H4 (cell line): ENCODE measurements at regions not wholly inside any gene's neighbourhood (a gene's known extent, or its start where the extent isn't known, plus 50 kb on each side); places are given as distances from the start of the nearest gene placed in this dataset.
"Not testable (repeated sequence)": the region's sequence is repeated elsewhere in the genome, so short reads cannot be mapped to it uniquely, and the experiment has no call there.

Experiments
- DNase-seq: peaks from one replicate; pipeline ENCODE4 v3.0.0-alpha.2; 2015; ENCODE audit warnings: low spot score

- no peak for DNase-seq
Observed at GRCh38 chr2:43019025-43019367, 207.4 kb downstream of the ZFP36L2 start.

GRCh38 chr2:43018179-43019024 lies 208.0 kb downstream of the ZFP36L2 start:
- peak; percentile 54 for DNase-seq

- no peak for DNase-seq
Observed at GRCh38 chr2:43013821-43014345, 212.5 kb downstream of the ZFP36L2 start.

- no peak for DNase-seq
Observed at GRCh38 chr2:43012966-43013365, 213.4 kb downstream of the ZFP36L2 start.

DNA sequence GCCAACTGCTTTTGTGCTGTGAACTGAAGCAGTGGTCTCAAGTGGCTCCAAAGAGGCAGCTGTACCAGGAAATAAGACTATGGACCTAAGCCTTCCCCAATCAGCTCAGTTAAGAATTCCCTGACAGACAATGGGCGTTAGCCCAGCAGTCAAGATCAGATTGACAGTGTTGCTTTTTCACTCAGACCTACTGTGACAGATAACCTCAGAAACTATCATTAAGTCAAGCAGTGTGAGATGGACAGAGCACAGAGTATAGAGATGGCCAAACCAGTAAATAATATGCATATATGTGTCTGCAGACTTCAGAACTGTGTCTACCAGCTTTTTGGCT lies 215.3 kb downstream of the ZFP36L2 start:
- DNase-seq = no peak

- no peak for DNase-seq
Observed at GRCh38 chr2:43010438-43011157, 215.8 kb downstream of the ZFP36L2 start.

DNA sequence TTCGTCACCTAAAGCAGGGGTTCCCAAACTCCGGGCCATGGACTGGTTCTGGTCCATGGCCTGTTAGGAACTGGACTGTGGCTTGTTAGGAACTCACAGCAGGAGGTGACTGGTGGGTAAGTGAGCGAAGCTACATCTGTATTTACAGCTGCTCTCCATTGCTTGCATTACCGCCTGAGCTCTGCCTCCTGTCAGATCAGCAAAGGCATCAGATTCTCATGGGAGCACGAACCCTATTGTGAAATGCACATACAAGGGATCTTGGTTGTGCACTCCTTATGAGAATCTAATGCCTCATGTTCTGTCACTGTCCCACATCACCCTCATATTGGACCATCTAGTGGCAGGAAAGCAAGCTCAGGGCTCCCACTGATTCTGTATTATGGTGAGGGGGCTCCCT lies 217.0 kb downstream of the ZFP36L2 start:
- DNase-seq = no peak

DNA sequence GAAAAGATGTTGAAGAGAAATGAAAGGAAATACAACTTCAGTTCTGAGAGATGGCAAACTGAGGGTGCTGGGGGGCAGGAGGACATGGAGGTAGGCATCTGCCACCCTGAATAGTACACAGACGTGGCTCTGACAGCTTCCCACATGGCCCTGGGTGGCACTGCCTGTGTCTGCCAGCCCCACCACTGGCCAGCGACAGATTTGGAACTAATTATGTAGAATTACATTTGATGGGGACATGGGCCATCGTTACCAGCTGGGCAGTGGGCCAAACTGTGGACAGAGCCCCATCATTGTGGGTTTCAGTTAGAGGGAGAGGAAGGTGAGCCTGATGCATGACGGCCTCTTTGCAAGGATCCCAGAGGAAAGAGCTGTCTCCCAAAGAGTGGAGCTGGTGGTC lies 216.0 kb upstream of the HAAO start:
- no peak for DNase-seq

GRCh38 chr2:43007901-43008300 lies 215.5 kb upstream of the HAAO start:
- no peak for DNase-seq

DNA sequence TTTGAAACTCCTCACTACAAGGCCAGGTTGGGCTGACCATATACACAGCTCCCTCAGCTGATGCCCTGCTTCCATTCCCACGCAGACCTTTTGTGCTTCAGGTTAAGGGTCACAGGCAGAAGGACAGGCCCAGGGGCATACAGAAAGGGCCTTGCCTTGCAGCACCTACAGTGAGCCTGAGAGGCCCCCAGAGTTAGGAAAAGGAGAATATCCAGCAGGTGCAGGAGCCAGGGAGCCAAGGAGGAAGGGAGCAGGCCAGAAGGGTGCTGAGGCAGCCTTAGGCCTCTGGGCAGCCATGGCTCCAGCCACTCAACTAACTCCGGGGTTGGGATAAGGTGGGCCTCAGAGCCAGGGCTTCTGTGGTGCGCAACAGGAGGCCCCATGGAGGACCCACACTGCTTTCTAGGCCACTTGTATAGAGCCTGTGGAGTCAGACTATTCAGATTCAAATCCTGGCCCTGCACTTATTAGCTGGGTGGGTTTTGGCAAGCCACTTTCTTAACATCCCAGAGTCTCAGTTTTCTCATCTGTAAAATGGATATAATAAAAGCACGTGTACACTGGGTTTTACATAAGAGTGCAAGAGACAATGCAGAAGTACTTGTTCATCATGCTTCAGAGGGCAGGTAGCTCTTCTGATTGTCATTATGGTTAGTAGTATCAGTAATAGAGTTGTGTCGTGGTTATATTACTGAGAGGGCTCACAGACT lies 214.6 kb upstream of the HAAO start:
- DNase-seq = no peak

DNA sequence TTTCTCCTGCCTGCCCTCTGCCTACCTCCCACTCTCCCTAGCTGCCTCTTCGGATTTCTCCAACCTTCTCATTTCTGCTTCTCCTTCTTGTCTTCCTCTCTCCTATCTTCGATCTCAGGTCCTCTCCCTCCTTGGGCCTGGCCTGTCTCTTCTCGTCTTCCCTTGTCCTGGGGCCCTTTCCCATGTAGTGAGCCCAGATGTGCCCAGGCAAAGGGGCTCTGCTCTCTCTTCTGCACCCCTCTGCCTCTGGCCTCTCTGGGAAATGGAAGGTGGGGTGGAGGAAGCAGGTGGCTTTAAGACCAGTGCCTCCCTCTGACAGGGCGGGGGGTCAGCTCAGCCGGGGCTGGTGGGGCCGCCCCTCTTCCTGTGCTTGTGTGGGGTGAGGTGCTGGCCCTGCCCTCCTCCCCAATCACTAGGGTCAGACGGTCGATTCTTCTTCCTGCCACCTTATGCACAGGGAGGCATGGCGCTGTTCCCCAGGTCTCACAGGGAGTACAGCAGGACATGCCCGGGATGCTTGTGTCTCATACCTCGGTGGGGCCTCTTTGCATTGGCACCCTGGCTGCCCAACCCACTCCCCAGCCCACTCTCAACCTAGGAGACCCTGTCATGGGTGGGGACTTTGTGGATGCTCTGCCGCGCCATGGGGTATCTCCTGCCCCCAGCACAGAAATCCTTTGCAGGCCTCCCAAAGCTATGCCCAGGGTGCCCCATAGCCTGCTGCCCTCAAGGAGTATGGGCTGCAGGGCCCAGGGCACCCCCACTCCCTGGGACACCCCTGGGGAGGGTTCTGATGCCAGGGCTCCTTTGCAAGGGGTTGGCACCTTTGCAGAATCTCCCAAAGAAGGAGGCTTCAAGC lies 213.8 kb upstream of the HAAO start:
- DNase-seq = no peak

GRCh38 chr2:43005245-43005974 lies 213.0 kb upstream of the HAAO start:
- DNase-seq = no peak

GRCh38 chr2:43004879-43005244 lies 212.5 kb upstream of the HAAO start:
- DNase-seq = no peak

DNA sequence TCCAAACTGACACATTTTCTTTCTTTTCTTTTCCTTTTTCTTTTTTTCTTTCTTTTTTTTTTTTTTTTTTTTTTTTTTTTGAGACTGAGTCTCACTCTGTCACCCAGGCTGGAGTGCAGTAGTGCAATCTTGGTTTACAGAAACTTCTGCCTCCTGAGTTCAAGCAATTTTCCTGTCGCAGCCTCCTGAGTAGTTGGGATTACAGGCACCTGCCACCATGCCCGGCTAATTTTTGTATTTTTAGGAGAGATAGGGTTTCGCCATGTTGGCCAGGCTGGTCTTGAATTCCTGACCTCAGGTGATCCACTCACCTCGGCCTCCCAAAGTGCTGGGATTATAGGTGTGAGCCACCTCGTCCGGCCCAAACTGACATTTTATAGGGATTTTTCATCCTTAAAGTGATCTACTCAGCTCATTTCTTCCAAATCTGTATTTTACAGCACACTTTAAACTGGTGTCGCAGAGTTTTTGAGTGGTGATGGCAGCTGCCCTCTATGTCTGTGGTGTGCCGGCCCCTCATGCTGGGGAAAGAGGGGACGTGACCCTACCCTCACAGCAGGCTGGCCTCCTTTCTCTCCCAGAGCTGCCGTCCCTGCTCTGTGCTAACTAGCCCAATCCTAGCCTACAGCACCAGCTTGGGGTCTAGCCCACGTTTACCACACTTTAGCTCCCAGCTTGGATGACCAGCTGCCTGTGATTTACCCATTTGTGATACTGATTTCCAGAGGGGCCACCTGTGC lies 211.9 kb upstream of the HAAO start:
- DNase-seq = not testable (repeated sequence)

GRCh38 chr2:43003702-43004101 lies 211.3 kb upstream of the HAAO start:
- no peak for DNase-seq

DNA sequence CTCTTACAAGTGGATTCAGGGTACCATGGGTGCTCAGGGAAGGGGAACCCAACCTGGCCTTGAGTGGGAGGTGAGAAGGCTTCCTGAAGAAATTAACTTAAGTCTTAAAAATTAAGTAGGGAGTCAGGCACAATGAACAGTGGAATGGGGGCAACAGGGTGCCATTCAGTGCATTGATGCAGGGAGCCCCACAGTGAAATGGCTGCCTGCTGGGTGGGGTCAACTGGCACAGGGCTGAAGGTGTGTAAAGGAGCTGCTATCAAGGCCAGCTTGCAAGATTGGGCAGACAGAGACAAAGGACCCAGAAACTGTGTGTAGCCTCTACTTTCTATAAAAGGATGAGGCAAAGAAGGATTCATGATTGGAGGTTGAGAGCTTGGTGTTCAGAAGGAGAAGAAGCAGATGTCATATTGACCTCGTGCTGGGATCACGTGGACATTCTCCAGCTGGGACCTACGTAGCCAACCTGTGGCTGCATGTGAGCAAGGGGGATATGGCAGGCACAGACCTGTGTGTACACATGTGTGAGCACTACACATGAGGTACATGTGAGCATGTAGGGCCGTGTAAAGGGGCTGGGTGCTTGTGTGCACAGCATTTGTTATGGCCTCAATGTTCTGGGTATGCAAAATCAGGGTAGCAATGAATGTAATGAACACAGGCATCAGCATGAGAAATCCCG lies 209.5 kb upstream of the HAAO start:
- no peak for DNase-seq

DNA sequence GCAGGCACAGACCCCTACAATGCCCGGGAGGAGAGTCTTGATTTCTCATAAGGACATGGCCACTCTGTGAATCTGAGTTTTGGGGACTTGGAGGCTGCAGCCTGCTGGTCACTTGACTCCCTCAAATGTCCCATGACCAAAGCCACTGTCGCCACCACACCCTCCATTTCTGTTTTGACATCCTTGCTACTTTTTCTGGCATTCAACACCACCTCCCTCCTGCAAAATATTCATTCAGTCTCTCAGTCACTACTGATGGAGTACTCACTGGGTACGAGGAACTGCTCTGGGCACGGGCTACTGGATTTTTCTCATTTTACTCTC lies 208.6 kb upstream of the HAAO start:
- no peak for DNase-seq

DNA sequence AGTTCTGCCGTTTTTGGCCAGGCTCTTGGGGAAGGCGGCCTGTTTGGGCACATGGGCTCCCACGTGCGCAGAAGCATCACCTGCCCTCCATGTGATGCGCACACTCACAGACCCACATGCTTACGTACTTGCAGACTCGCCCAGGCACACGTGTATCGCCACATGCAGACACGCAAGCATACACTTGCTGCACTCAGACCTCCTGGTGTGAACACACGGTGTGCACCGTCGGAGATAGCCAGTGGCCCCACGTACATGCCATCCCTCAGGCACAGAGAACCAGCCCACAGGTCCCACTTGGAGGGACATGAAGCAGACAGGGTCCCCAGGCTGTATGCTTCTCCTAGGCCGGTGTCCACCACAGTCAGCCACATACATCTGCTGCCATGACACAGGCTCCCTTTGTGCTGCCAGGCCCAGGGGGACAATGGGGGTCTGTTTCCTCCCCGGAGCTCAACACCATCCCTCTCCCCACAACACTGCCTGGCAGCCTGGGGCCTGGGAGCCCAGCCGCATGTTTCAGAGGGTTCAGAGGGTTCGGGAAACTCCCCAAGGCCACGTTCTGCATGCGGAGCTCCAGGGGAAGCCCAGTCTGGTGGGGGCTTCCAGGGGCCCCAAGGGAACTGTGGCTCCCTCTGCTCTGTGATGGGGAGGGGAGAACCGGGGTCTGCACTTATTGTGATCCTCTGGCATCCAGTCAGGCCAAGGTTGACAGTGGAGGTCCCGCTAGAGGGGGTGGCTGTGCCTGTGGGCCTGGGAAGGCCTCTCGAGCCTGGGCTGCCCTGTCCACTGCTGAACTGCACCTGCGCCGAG lies 208.1 kb upstream of the HAAO start:
- DNase-seq = no peak

DNA sequence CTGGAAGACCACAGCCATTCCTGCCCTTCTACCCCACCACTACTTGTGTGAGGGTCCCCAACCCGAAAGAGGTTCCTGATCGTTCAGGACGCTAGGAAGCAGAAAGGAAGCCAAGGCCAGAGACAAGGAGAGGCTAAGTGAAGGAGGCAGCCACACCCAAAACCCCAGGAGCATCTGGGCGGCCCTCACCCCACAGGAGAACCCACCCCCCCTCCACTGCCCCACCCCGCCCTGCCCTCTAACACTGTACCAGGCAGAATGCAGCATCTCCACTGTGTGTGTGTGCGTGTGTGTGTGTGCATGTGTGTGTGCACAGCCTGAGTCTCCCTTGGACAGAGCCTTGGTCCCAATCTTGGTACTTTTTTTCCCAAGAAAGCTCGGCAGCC lies 207.5 kb upstream of the HAAO start:
- DNase-seq = no peak
